Parathyroid adenoma (tissue), 2 donors: ENCODE measurements at regions not wholly inside any gene's neighbourhood (a gene's known extent, or its start where the extent isn't known, plus 50 kb on each side); places are given as distances from the start of the nearest gene placed in this dataset.

ENCODE experiments used
- H2AFZ ChIP-seq: fragments of 300-600 bp; sonication (generic); one replicate; pipeline ENCODE4 v1.7.0; 2017; ENCODE audit warnings: antibody characterized with exemption, mild to moderate bottlenecking
- H3K27ac ChIP-seq: fragments of 300-600 bp; sonication (generic); one replicate; pipeline ENCODE4 v1.7.0; 2017
- H3K27me3 ChIP-seq: fragments of 300-600 bp; sonication (generic); one replicate; pipeline ENCODE4 v1.7.0; 2017; ENCODE audit warnings: low read length; ENCODE audit not compliant: control insufficient read depth, insufficient read depth
- H3K36me3 ChIP-seq: fragments of 300-600 bp; sonication (generic); one replicate; pipeline ENCODE4 v1.7.0; 2017; ENCODE audit warnings: low read length; ENCODE audit not compliant: control insufficient read depth, insufficient read depth
- H3K4me1 ChIP-seq: fragments of 300-600 bp; sonication (generic); one replicate; pipeline ENCODE4 v1.7.0; 2017; ENCODE audit warnings: control low read depth
- H3K4me2 ChIP-seq: fragments of 300-600 bp; sonication (generic); one replicate; pipeline ENCODE4 v1.7.0; 2017; ENCODE audit warnings: low read length
- H3K4me3 ChIP-seq: fragments of 300-600 bp; sonication (generic); one replicate; pipeline ENCODE4 v1.7.0; 2017; ENCODE audit warnings: low read depth, low read length
- H3K79me2 ChIP-seq: fragments of 300-600 bp; sonication (generic); one replicate; pipeline ENCODE4 v1.7.0; 2017; ENCODE audit warnings: control low read depth
- H3K9ac ChIP-seq: fragments of 300-600 bp; sonication (generic); one replicate; pipeline ENCODE4 v1.7.0; 2017; ENCODE audit warnings: mild to moderate bottlenecking
- H3K9me3 ChIP-seq: fragments of 300-600 bp; sonication (generic); one replicate; pipeline ENCODE4 v1.7.0; 2017; ENCODE audit warnings: low read length; ENCODE audit not compliant: control insufficient read depth
- TF ChIP-seq, protein P1 (sequence below): fragments of 300-600 bp; sonication (generic); IDR thresholded peaks from one replicate; pipeline ENCODE4 v1.7.0; 2017; ENCODE audit warnings: antibody characterized with exemption, mild to moderate bottlenecking
- donor health status: primary hyperparathyroidism.

DNA sequence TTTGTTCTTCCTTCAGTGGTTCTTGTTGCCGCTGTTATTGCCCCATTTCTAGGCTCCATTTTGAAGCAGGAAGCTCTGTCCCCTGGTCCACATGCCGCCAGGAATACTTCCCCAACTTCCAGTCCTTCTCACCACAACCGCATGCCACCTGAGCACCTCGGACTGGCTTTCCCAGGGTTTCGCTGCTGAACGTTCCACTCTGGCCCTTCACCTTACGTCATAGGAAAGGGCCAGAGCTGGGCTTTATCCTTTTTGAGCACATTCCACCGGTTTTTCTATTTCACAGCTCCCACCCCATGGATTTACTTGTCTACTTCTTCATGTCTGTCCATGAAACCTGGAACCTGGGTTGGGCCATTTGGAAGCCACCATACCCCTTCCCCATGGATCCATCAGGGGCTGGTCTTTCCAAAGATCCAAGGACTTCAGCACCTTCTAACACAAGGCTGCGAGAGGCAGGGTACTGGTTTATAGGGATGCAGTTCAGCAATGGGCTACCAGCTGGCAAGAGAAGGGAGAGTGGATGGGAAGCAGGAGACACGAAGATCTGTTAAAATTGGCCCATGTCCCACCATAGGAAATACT is 557.4 kb downstream of the BNC2 start:
- Histone ChIP-seq H3K27me3 (no peaks in the 10 kb centered on the region), H3K9ac (no peak overlapping the region), H2AFZ (no peak overlapping the region), H3K4me2 (no peak overlapping the region), H3K27ac (no peak overlapping the region), H3K36me3 (no peaks in the 10 kb centered on the region), H3K9me3 (no peaks in the 10 kb centered on the region), H3K4me3 (no peak overlapping the region), H3K4me1 (no peaks in the 10 kb centered on the region), H3K79me2 (no peaks in the 10 kb centered on the region)
- TF ChIP-seq, protein P1, sequence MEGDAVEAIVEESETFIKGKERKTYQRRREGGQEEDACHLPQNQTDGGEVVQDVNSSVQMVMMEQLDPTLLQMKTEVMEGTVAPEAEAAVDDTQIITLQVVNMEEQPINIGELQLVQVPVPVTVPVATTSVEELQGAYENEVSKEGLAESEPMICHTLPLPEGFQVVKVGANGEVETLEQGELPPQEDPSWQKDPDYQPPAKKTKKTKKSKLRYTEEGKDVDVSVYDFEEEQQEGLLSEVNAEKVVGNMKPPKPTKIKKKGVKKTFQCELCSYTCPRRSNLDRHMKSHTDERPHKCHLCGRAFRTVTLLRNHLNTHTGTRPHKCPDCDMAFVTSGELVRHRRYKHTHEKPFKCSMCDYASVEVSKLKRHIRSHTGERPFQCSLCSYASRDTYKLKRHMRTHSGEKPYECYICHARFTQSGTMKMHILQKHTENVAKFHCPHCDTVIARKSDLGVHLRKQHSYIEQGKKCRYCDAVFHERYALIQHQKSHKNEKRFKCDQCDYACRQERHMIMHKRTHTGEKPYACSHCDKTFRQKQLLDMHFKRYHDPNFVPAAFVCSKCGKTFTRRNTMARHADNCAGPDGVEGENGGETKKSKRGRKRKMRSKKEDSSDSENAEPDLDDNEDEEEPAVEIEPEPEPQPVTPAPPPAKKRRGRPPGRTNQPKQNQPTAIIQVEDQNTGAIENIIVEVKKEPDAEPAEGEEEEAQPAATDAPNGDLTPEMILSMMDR = no peak

GRCh38 chr9:16314476-16314875 is 556.0 kb downstream of the BNC2 start:
- H3K9ac ChIP-seq = no peak overlapping the region
- no peak overlapping the region for H2AFZ ChIP-seq
- TF ChIP-seq, protein P1 = no peak
- no peak overlapping the region for H3K27ac ChIP-seq
- no peaks in the 10 kb centered on the region for H3K27me3 ChIP-seq
- no peaks in the 10 kb centered on the region for H3K36me3 ChIP-seq
- H3K4me1 ChIP-seq = no peaks in the 10 kb centered on the region
- no peak overlapping the region for H3K4me3 ChIP-seq
- no peak overlapping the region for H3K4me2 ChIP-seq
- no peaks in the 10 kb centered on the region for H3K9me3 ChIP-seq
- no peaks in the 10 kb centered on the region for H3K79me2 ChIP-seq

GRCh38 chr9:16315720-16316119 is 554.8 kb downstream of the BNC2 start:
- no peak overlapping the region for H3K9ac ChIP-seq
- H3K27ac ChIP-seq = no peak overlapping the region
- no peaks in the 10 kb centered on the region for H3K4me1 ChIP-seq
- H2AFZ ChIP-seq = no peak overlapping the region
- H3K79me2 ChIP-seq = no peaks in the 10 kb centered on the region
- no peaks in the 10 kb centered on the region for H3K27me3 ChIP-seq
- no peaks in the 10 kb centered on the region for H3K9me3 ChIP-seq
- H3K4me2 ChIP-seq = no peak overlapping the region
- TF ChIP-seq, protein P1 = no peak
- no peaks in the 10 kb centered on the region for H3K36me3 ChIP-seq
- H3K4me3 ChIP-seq = no peak overlapping the region

GRCh38 chr9:16316456-16316855 is 554.0 kb downstream of the BNC2 start:
- TF ChIP-seq, protein P1 = no peak
- no peak overlapping the region for H3K27ac ChIP-seq
- H3K27me3 ChIP-seq = no peaks in the 10 kb centered on the region
- no peak overlapping the region for H3K9ac ChIP-seq
- H3K36me3 ChIP-seq = no peaks in the 10 kb centered on the region
- no peak overlapping the region for H2AFZ ChIP-seq
- no peak overlapping the region for H3K4me3 ChIP-seq
- H3K4me2 ChIP-seq = no peak overlapping the region
- H3K79me2 ChIP-seq = no peaks in the 10 kb centered on the region
- H3K9me3 ChIP-seq = no peaks in the 10 kb centered on the region
- no peaks in the 10 kb centered on the region for H3K4me1 ChIP-seq
